M059J (cell line): ENCODE measurements at regions not wholly inside any gene's neighbourhood (a gene's known extent, or its start where the extent isn't known, plus 50 kb on each side); places are given as distances from the start of the nearest gene placed in this dataset.

Experiments used
- DNase-seq: peaks from one replicate; pipeline ENCODE4 v3.0.0-alpha.2; 2012; ENCODE audit warnings: low read depth

GRCh38 chr12:90899456-90900182 is 55.4 kb downstream of the CCER1 start:
- peak; percentile 63 for DNase-seq

- DNase-seq = no peak
Observed at GRCh38 chr12:90897986-90898385, 57.0 kb downstream of the CCER1 start.

- no peak for DNase-seq
Observed at GRCh38 chr12:90897316-90897715, 57.7 kb downstream of the CCER1 start.

- DNase-seq = no peak
Observed at GRCh38 chr12:90896821-90897220, 58.2 kb downstream of the CCER1 start.

- DNase-seq = peak; percentile 89
Observed at GRCh38 chr12:90896164-90896563, 58.8 kb downstream of the CCER1 start.

GRCh38 chr12:90888316-90888715 is 66.7 kb downstream of the CCER1 start:
- no peak for DNase-seq

GRCh38 chr12:90883456-90883855 is 71.5 kb downstream of the CCER1 start:
- no peak for DNase-seq

- DNase-seq = no peak
Observed at GRCh38 chr12:90871726-90872096, 83.3 kb downstream of the CCER1 start.

- no peak for DNase-seq
Observed at GRCh38 chr12:90870971-90871725, 83.8 kb downstream of the CCER1 start.

- no peak for DNase-seq
Observed at GRCh38 chr12:90868626-90869025, 86.3 kb downstream of the CCER1 start.

- DNase-seq = no peak
Observed at GRCh38 chr12:90859591-90859990, 95.4 kb downstream of the CCER1 start.

- DNase-seq = peak; percentile 13
Observed at GRCh38 chr12:90858252-90858651, 96.7 kb downstream of the CCER1 start.

GRCh38 chr12:90855534-90855933 is 99.4 kb downstream of the CCER1 start:
- no peak for DNase-seq

- DNase-seq = peak; percentile 50
Observed at GRCh38 chr12:90854136-90854689, 100.8 kb downstream of the CCER1 start.

GRCh38 chr12:90851800-90852718 is 102.9 kb downstream of the CCER1 start:
- no peak for DNase-seq

GRCh38 chr12:90842477-90842876 is 112.5 kb downstream of the CCER1 start:
- no peak for DNase-seq

- DNase-seq = no peak
Observed at GRCh38 chr12:90841336-90841735, 113.6 kb downstream of the CCER1 start.

GRCh38 chr12:90839346-90839745 is 115.6 kb downstream of the CCER1 start:
- no peak for DNase-seq

GRCh38 chr12:90836689-90837088 is 118.3 kb downstream of the CCER1 start:
- no peak for DNase-seq

GRCh38 chr12:90833228-90833627 is 121.7 kb downstream of the CCER1 start:
- DNase-seq = no peak

- DNase-seq = no peak
Observed at GRCh38 chr12:90832427-90832826, 122.5 kb downstream of the CCER1 start.

- DNase-seq = no peak
Observed at GRCh38 chr12:90831712-90832111, 123.3 kb downstream of the CCER1 start.
